HepG2 (cell line): ENCODE measurements at regions not wholly inside any gene's neighbourhood (a gene's known extent, or its start where the extent isn't known, plus 50 kb on each side); places are given as distances from the start of the nearest gene placed in this dataset.

Experiments used
- ATAC-seq: fragments of 200-7000 bp; cut with Tn5 transposase; 3 replicates; pipeline ENCODE4 v1.9.1; 2020; ENCODE audit warnings: mild to moderate bottlenecking, moderate library complexity
- BruUV-seq: library from RNA; stranded (reverse); fragments of 400-500 nt; replicated peaks from 2 replicates; lab custom pipeline; 2021; lab: Mats Ljungman, UMichigan
- CTCF ChIA-PET: fragments of 300-600 bp; formaldehyde crosslinking; extraction: SDS; loops from one replicate; lab custom pipeline; 2021; ENCODE audit warnings: low total read pairs, inconsistent platforms, low intra/inter-chr PET ratio; lab: Yijun Ruan, JAX
- POLR2A ChIA-PET: fragments of 350-600 bp; sonication (Branson Sonifier 250); formaldehyde crosslinking; loops from one replicate; lab custom pipeline; 2020; ENCODE audit warnings: antibody characterized with exemption, inconsistent platforms; lab: Yijun Ruan, JAX
- DNase-seq: peaks from one replicate; pipeline ENCODE4 v3.0.0-alpha.2; 2015; ENCODE audit warnings: low spot score
- FAIRE-seq: peaks from 3 replicates; lab custom pipeline; 2011; peaks lifted over from hg19 to GRCh38; lab: Jason Lieb, UNC
- H2AFZ ChIP-seq: one replicate; pipeline ENCODE4 v1.6.1; 2011; ENCODE audit warnings: low read length, inconsistent platforms
- H3K27ac ChIP-seq: fragments of 300-600 bp; 3 replicates; pipeline ENCODE4 v1.8.0; 2011; ENCODE audit warnings: mixed run types, mild to moderate bottlenecking, mixed read lengths, low read length, inconsistent platforms; ENCODE audit not compliant: insufficient read depth; ENCODE audit errors: extremely low read length
- H3K27me3 ChIP-seq, 2 experiments: fragments of 200-600 bp in 1 of 2; 2 replicates in 1 of 2; 3 replicates in 1 of 2; pipeline versions ENCODE4 v1.6.0 to v1.8.0; 2011; ENCODE audit warnings: low read length in 2 of 2, mild to moderate bottlenecking in 2 of 2, moderate library complexity in 2 of 2, inconsistent platforms in 1 of 2; ENCODE audit not compliant: insufficient read depth in 2 of 2, control insufficient read depth in 1 of 2
- H3K36me3 ChIP-seq, 2 experiments: fragments of 200-600 bp in 1 of 2; replicated peaks in 1 of 2; 2 replicates in 1 of 2; 3 replicates in 1 of 2; pipeline versions ENCODE4 v1.5.1 to v1.8.0; 2011; ENCODE audit warnings: low read length in 2 of 2, inconsistent platforms in 1 of 2; ENCODE audit not compliant: insufficient read depth in 2 of 2, control insufficient read depth in 1 of 2
- H3K4me1 ChIP-seq: 2 replicates; pipeline ENCODE4 v1.5.1; 2012; ENCODE audit warnings: low read length, inconsistent platforms; ENCODE audit not compliant: insufficient read depth
- H3K4me2 ChIP-seq: 2 replicates; pipeline ENCODE4 v1.6.0; 2011; ENCODE audit warnings: low read depth, low read length, inconsistent platforms
- H3K4me3 ChIP-seq, 3 experiments: fragments of 200-600 bp in 1 of 3; sonication (generic), shearing (Covaris generic) in 1 of 3; replicated peaks in 1 of 3; 2 replicates each; pipeline ENCODE4 v1.5.1; 2011 to 2016; ENCODE audit warnings: low read length in 3 of 3, inconsistent platforms in 2 of 3, low read depth in 2 of 3, mild to moderate bottlenecking in 2 of 3, control low read depth in 1 of 3, mixed read lengths in 1 of 3; ENCODE audit not compliant: insufficient read depth in 1 of 3
- H3K79me2 ChIP-seq: one replicate; pipeline ENCODE4 v1.6.1; 2011; ENCODE audit warnings: low read length, inconsistent platforms; ENCODE audit not compliant: insufficient read depth
- H3K9ac ChIP-seq: 2 replicates; pipeline ENCODE4 v1.6.0; 2011; ENCODE audit warnings: mild to moderate bottlenecking, low read depth, low read length, inconsistent platforms; ENCODE audit not compliant: insufficient read depth
- H3K9me3 ChIP-seq: 2 replicates; pipeline ENCODE4 v1.5.1; 2012; ENCODE audit warnings: mild to moderate bottlenecking, low read length
- H4K20me1 ChIP-seq: 2 replicates; pipeline ENCODE4 v1.6.0; 2011; ENCODE audit warnings: inconsistent platforms, mild to moderate bottlenecking, low read length, moderate library complexity; ENCODE audit not compliant: insufficient read depth
- AGO2 ChIP-seq: fragments of 200-400 bp; formaldehyde crosslinking; optimal IDR thresholded peaks from 2 replicates; pipeline ENCODE3; 2017; ENCODE audit warnings: mild to moderate bottlenecking, low read depth, low read length, moderate library complexity
- AKAP8 ChIP-seq: sonication (generic); formaldehyde crosslinking; IDR thresholded peaks from 2 replicates; pipeline ENCODE4 v1.5.1; 2020; ENCODE audit warnings: mild to moderate bottlenecking, missing genetic modification reagents
- ARHGAP35 ChIP-seq: sonication (generic); formaldehyde crosslinking; IDR thresholded peaks from 2 replicates; pipeline ENCODE4 v1.9.0; 2022; ENCODE audit warnings: mild to moderate bottlenecking, inconsistent platforms, moderate library complexity, missing genetic modification reagents, borderline replicate concordance
- IRF1 ChIP-seq: sonication (generic); formaldehyde crosslinking; IDR thresholded peaks from 2 replicates; pipeline ENCODE4 v1.4.0; 2020; ENCODE audit warnings: low read depth, mild to moderate bottlenecking, missing genetic modification reagents
- JARID2 ChIP-seq: sonication (generic); formaldehyde crosslinking; IDR thresholded peaks from 2 replicates; pipeline ENCODE4 v1.8.1; 2023; ENCODE audit warnings: missing genetic modification reagents, inconsistent platforms; ENCODE audit not compliant: insufficient replicate concordance
- MYNN ChIP-seq: sonication (generic); formaldehyde crosslinking; IDR thresholded peaks from 2 replicates; pipeline ENCODE4 v1.4.0; 2020; ENCODE audit warnings: mild to moderate bottlenecking, low read depth, missing genetic modification reagents
- RBAK ChIP-seq: sonication (generic); formaldehyde crosslinking; IDR thresholded peaks from 2 replicates; pipeline ENCODE4 v1.5.1; 2020; ENCODE audit warnings: mild to moderate bottlenecking, missing genetic modification reagents
- ZNF136 ChIP-seq: sonication (generic); formaldehyde crosslinking; IDR thresholded peaks from 2 replicates; pipeline ENCODE4 v1.8.1; 2022; ENCODE audit warnings: low read depth, mild to moderate bottlenecking, moderate library complexity, missing genetic modification reagents
- ZNF546 ChIP-seq: sonication (generic); formaldehyde crosslinking; conservative IDR thresholded peaks from 2 replicates; pipeline ENCODE4 v1.8.1; 2023; ENCODE audit warnings: mild to moderate bottlenecking, missing genetic modification reagents
- ZNF704 ChIP-seq: sonication (generic); formaldehyde crosslinking; IDR thresholded peaks from 2 replicates; pipeline ENCODE4 v1.8.1; 2023; ENCODE audit warnings: mild to moderate bottlenecking, inconsistent platforms, moderate library complexity, missing genetic modification reagents, borderline replicate concordance
- ZNF749 ChIP-seq: sonication (generic); formaldehyde crosslinking; IDR thresholded peaks from 2 replicates; pipeline ENCODE4 v1.8.0; 2022; ENCODE audit warnings: mild to moderate bottlenecking, missing genetic modification reagents, moderate library complexity, borderline replicate concordance
- WGBS: methylation state at CpG from one replicate; pipeline ENCODE4 v1.1.6; 2017; ENCODE audit warnings: low lambda C conversion rate; 5-methylcytosine and 5-hydroxymethylcytosine counted together
- in situ Hi-C: cut with HindIII; loops from 2 replicates; pipeline ENCODE4 v1.10.0; 2017; ENCODE audit warnings: low pct_unique_long_range_greater_than_20kb; ENCODE audit not compliant: extremely low pct_ligation_motif_present
- intact Hi-C: fragments of 100-400 bp; cut with micrococcal nuclease; formaldehyde crosslinking; loops from one replicate; pipeline ENCODE4 v1.10.0; 2022; ENCODE audit not compliant: unreplicated experiment

GRCh38 chr3:53997476-53997875 lies 105.8 kb upstream of the SELENOK start:
- Histone ChIP-seq H3K36me3 (no peaks in the 10 kb centered on the region), H3K79me2 (no peaks in the 10 kb centered on the region), H3K9ac (no peak overlapping the region), H3K27ac (no peak overlapping the region), H3K4me3 (no peak overlapping the region), H3K4me2 (no peak overlapping the region)
- WGBS, result 30% methylated on average over 4 of the region's 4 CpGs
- no TSS peak for BruUV-seq
- ATAC-seq, result no peak
- CTCF ChIA-PET, result no interaction called here
- no peak for FAIRE-seq
- POLR2A ChIA-PET, result no interaction called here
- TF ChIP-seq ZNF749, result no peak
- TF ChIP-seq ZNF546 (CRISPR knock-in tag), result no peak
- no peak for TF ChIP-seq ARHGAP35 (CRISPR knock-in tag)
- no peak for TF ChIP-seq AKAP8 (CRISPR knock-in tag)
- TF ChIP-seq RBAK (CRISPR knock-in tag), result no peak
- no peak for TF ChIP-seq AGO2
- no peak for TF ChIP-seq ZNF136 (CRISPR knock-in tag)
- no peak for TF ChIP-seq MYNN (CRISPR knock-in tag)
- TF ChIP-seq, all 625 proteins: peak for 0
- H4K20me1 ChIP-seq, result no peaks in the 10 kb centered on the region
- H3K4me1 ChIP-seq, result no peaks in the 10 kb centered on the region
- in situ Hi-C loops, result no loop called here
- no peak for DNase-seq
- no peaks in the 10 kb centered on the region for H3K9me3 ChIP-seq
- intact Hi-C loops, result no loop called here
- H2AFZ ChIP-seq, result no peak overlapping the region
- H3K27me3 ChIP-seq, result peaks cover 2 to 20% of the 10 kb centered on the region in 2 experiments; a peak in 2 of 5 replicates

- FAIRE-seq (no peak), DNase-seq (no peak), ATAC-seq (no peak)
- H4K20me1 ChIP-seq, result no peaks in the 10 kb centered on the region
- intact Hi-C loops (no loop called here), in situ Hi-C loops (no loop called here)
- H3K4me1 ChIP-seq, result no peaks in the 10 kb centered on the region
- no peak overlapping the region for H3K9ac ChIP-seq
- WGBS, result 18% methylated on average over 4 of the region's 7 CpGs
- H3K27me3 ChIP-seq, result peaks cover 2 to 20% of the 10 kb centered on the region in 2 experiments; a peak in 2 of 5 replicates
- H3K27ac ChIP-seq, result no peak overlapping the region
- no peaks in the 10 kb centered on the region for H3K79me2 ChIP-seq
- no TSS peak for BruUV-seq
- no peak overlapping the region for H3K4me2 ChIP-seq
- no peak overlapping the region for H2AFZ ChIP-seq
- ChIA-PET CTCF (no interaction called here), POLR2A (no interaction called here)
- TF ChIP-seq JARID2 (no peak), ZNF704 (CRISPR knock-in tag) (no peak), IRF1 (CRISPR knock-in tag) (no peak)
- no peak overlapping the region for H3K4me3 ChIP-seq
- H3K36me3 ChIP-seq, result no peaks in the 10 kb centered on the region
- H3K9me3 ChIP-seq, result no peaks in the 10 kb centered on the region
Observed at GRCh38 chr3:53996141-53996874, 104.6 kb upstream of the SELENOK start.
